GM20000 (cell line): ENCODE measurements at regions not wholly inside any gene's neighbourhood (a gene's known extent, or its start where the extent isn't known, plus 50 kb on each side); places are given as distances from the start of the nearest gene placed in this dataset.

Experiments used
- DNase-seq: peaks from one replicate; pipeline ENCODE4 v3.0.0; 2012; ENCODE audit warnings: low spot score
- CTCF ChIP-seq: IDR thresholded peaks from 2 replicates; pipeline ENCODE4 v1.5.1; 2012; ENCODE audit warnings: mild to moderate bottlenecking, control low read depth; ENCODE audit errors: extremely low read depth, missing control alignments

- TF ChIP-seq CTCF, result no peak
- no peak for DNase-seq
Observed at GRCh38 chr4:63232058-63232457, 1177.2 kb downstream of the TECRL start.

DNA sequence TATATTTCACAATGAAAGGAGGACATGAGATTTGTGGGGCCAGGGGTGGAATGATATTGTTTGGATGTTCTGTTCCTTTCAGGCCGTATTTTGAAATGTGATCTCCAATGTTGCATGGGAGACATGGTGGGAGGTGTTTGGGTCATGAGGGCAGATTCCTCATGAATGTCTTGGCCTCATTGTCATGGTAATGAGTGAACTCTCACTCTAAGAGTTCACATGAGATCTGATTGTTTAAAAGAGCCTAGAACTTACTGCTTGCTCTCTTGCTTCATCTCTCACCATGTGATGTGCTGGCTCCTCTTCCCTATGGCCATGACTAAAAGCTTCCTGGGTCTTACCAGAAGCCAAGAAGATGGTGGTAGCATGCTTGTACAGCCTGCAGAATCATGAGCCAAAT lies 1183.0 kb downstream of the TECRL start:
- TF ChIP-seq CTCF, result no peak
- no peak for DNase-seq

GRCh38 chr4:63222466-63222865 lies 1186.8 kb downstream of the TECRL start:
- no peak for TF ChIP-seq CTCF

DNA sequence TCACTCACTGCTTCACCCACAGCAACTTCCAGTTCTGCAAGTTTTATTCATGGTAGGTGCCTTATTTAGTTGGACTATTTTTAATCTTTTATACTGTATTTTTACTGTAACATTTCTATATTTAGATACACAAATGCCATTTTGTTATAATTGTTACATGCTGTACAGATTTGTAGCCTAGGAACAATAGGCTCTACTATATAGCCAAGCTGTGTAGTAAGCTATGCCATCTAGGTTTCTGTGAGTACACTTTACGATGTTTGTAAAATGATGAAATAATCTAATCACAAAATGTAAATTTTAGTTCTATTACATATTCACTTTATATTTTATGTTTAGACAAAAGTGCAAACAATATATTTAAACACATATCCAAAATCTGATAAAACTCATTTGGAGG lies 1187.8 kb downstream of the TECRL start:
- no peak for DNase-seq
- no peak for TF ChIP-seq CTCF

More at GRCh38 chr4:63222466-63222865, 1186.8 kb downstream of the TECRL start:
- no peak for DNase-seq

GRCh38 chr4:63218856-63219255 lies 1190.4 kb downstream of the TECRL start:
- TF ChIP-seq CTCF, result no peak
- DNase-seq, result no peak

DNA sequence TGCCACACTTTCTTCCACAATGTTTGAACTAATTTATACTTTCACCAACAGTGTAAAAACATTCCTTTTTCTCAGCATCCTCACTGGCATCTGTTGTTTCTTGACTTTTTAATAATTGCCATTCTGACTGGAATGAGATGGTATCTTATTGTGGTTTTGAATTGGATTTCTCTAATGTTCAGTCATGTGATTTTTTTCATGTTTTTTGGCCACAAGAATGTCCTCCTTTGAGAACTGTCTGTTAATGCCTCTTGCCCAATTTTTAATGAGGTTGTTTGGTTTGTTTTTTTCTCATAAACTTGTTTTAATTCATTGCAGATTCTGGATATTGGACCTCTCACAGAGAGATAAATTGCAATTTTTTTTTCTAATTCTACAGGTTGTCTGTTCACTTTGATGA lies 1195.2 kb downstream of the TECRL start:
- TF ChIP-seq CTCF, result no peak
- DNase-seq, result no peak

- no peak for TF ChIP-seq CTCF
- DNase-seq, result no peak
Observed at GRCh38 chr4:63211776-63212479, 1197.3 kb downstream of the TECRL start.
